WTC11 (cell line): ENCODE measurements at regions not wholly inside any gene's neighbourhood (a gene's known extent, or its start where the extent isn't known, plus 50 kb on each side); places are given as distances from the start of the nearest gene placed in this dataset.

Experiments used
- ATAC-seq: fragments of 200-7000 bp; cut with Tn5 transposase; 2 replicates; pipeline ENCODE4 v1.10.0; 2021; ENCODE audit warnings: mild to moderate bottlenecking, moderate library complexity
- CTCF ChIA-PET: fragments of 300-600 bp; sonication (Branson Sonifier 250); formaldehyde crosslinking; loops from one replicate; lab custom pipeline; 2021; ENCODE audit warnings: antibody characterized with exemption; lab: Charles Lee
- POLR2A ChIA-PET: fragments of 350-600 bp; sonication (Branson Sonifier 250); formaldehyde crosslinking; loops from one replicate; lab custom pipeline; 2021; ENCODE audit warnings: antibody characterized with exemption; lab: Charles Lee
- DNase-seq: peaks from one replicate; pipeline ENCODE4 v3.0.0; 2021; ENCODE audit warnings: low spot score
- H3K27ac Mint-ChIP-seq: 2 replicates; pipeline ENCODE4 v1.8.0; 2021; ENCODE audit warnings: mixed read lengths
- H3K27me3 Mint-ChIP-seq: 2 replicates; pipeline ENCODE4 v1.8.0; 2021; ENCODE audit warnings: low read depth, mild to moderate bottlenecking, moderate library complexity, mixed read lengths
- H3K36me3 Mint-ChIP-seq: 2 replicates; pipeline ENCODE4 v1.8.0; 2021; ENCODE audit warnings: mixed read lengths
- H3K4me1 Mint-ChIP-seq: 2 replicates; pipeline ENCODE4 v1.8.0; 2022; ENCODE audit warnings: mixed read lengths
- H3K4me3 Mint-ChIP-seq: 2 replicates; pipeline ENCODE4 v1.8.0; 2021; ENCODE audit warnings: mild to moderate bottlenecking, moderate library complexity, mixed read lengths
- H3K9me3 Mint-ChIP-seq: 2 replicates; pipeline ENCODE4 v1.8.0; 2021; ENCODE audit warnings: mixed read lengths
- AR ChIP-seq: fragments of 250-450 bp; sonication (Bioruptor Pico); IDR thresholded peaks from 2 replicates; pipeline ENCODE4 v1.9.0; 2021; ENCODE audit warnings: mild to moderate bottlenecking
- ATF3 ChIP-seq: sonication (generic); formaldehyde crosslinking; conservative IDR thresholded peaks from 2 replicates; pipeline ENCODE4 v1.8.1; 2022; ENCODE audit warnings: mild to moderate bottlenecking, missing genetic modification reagents
- CBFB ChIP-seq: sonication (generic); formaldehyde crosslinking; IDR thresholded peaks from 2 replicates; pipeline ENCODE4 v1.8.1; 2022; ENCODE audit warnings: mild to moderate bottlenecking, low read depth, missing genetic modification reagents
- CREB1 ChIP-seq: sonication (generic); formaldehyde crosslinking; IDR thresholded peaks from 2 replicates; pipeline ENCODE4 v1.8.0; 2023; ENCODE audit warnings: mild to moderate bottlenecking, missing genetic modification reagents
- CREM ChIP-seq: sonication (generic); formaldehyde crosslinking; IDR thresholded peaks from 2 replicates; pipeline ENCODE4 v1.8.1; 2022; ENCODE audit warnings: mild to moderate bottlenecking, missing genetic modification reagents, moderate library complexity
- EMX1 ChIP-seq: fragments of 250-450 bp; sonication (Bioruptor Pico); IDR thresholded peaks from 2 replicates; pipeline ENCODE4 v1.8.0; 2021; ENCODE audit warnings: mild to moderate bottlenecking
- ETV6 ChIP-seq: sonication (generic); formaldehyde crosslinking; IDR thresholded peaks from 2 replicates; pipeline ENCODE4 v1.8.1; 2022; ENCODE audit warnings: mild to moderate bottlenecking, missing genetic modification reagents
- GRHL2 ChIP-seq: fragments of 250-450 bp; sonication (Bioruptor Pico); IDR thresholded peaks from 2 replicates; pipeline ENCODE4 v1.8.0; 2022; ENCODE audit warnings: mild to moderate bottlenecking, moderate library complexity; ENCODE audit not compliant: insufficient replicate concordance, severe bottlenecking
- HMGXB4 ChIP-seq: sonication (generic); formaldehyde crosslinking; IDR thresholded peaks from 2 replicates; pipeline ENCODE4 v1.8.1; 2023; ENCODE audit warnings: mild to moderate bottlenecking, moderate library complexity, missing genetic modification reagents
- IRF2 ChIP-seq: sonication (generic); formaldehyde crosslinking; IDR thresholded peaks from 2 replicates; pipeline ENCODE4 v1.8.0; 2022; ENCODE audit warnings: low read depth, missing genetic modification reagents, borderline replicate concordance
- JAZF1 ChIP-seq: fragments of 250-450 bp; sonication (Bioruptor Pico); IDR thresholded peaks from 2 replicates; pipeline ENCODE4 v1.9.0; 2021; ENCODE audit warnings: moderate library complexity, mild to moderate bottlenecking, inconsistent platforms
- JUN ChIP-seq: sonication (generic); formaldehyde crosslinking; IDR thresholded peaks from 2 replicates; pipeline ENCODE4 v1.8.0; 2023; ENCODE audit warnings: mild to moderate bottlenecking, missing genetic modification reagents
- RELA ChIP-seq: sonication (generic); formaldehyde crosslinking; IDR thresholded peaks from 2 replicates; pipeline ENCODE4 v1.8.1; 2022; ENCODE audit warnings: missing genetic modification reagents, mild to moderate bottlenecking, borderline replicate concordance
- RORB ChIP-seq: fragments of 250-450 bp; sonication (Bioruptor Pico); IDR thresholded peaks from 2 replicates; pipeline ENCODE4 v1.9.0; 2021; ENCODE audit warnings: mild to moderate bottlenecking
- TEAD1 ChIP-seq: sonication (generic); formaldehyde crosslinking; IDR thresholded peaks from 2 replicates; pipeline ENCODE4 v1.8.0; 2022; ENCODE audit warnings: mild to moderate bottlenecking, missing genetic modification reagents
- TEAD4 ChIP-seq: sonication (generic); formaldehyde crosslinking; IDR thresholded peaks from 2 replicates; pipeline ENCODE4 v1.8.0; 2022; ENCODE audit warnings: mild to moderate bottlenecking, missing genetic modification reagents
- ZNF219 ChIP-seq: sonication (generic); formaldehyde crosslinking; IDR thresholded peaks from 2 replicates; pipeline ENCODE4 v1.8.0; 2023; ENCODE audit warnings: missing genetic modification reagents, mild to moderate bottlenecking, borderline replicate concordance
- ZNF416 ChIP-seq: fragments of 250-450 bp; sonication (Bioruptor Pico); IDR thresholded peaks from 2 replicates; pipeline ENCODE4 v1.9.0; 2021; ENCODE audit warnings: mild to moderate bottlenecking, inconsistent platforms
- ZNF425 ChIP-seq: fragments of 250-450 bp; sonication (Bioruptor Pico); conservative IDR thresholded peaks from 2 replicates; pipeline ENCODE4 v1.9.0; 2021; ENCODE audit warnings: mild to moderate bottlenecking
- ZNF512 ChIP-seq: sonication (generic); formaldehyde crosslinking; IDR thresholded peaks from 2 replicates; pipeline ENCODE4 v1.8.1; 2022; ENCODE audit warnings: missing genetic modification reagents, borderline replicate concordance

GRCh38 chr2:96437512-96437911, 67.6 kb downstream of the NEURL3 start:
- ATAC-seq: no peak

More at GRCh38 chr2:96437512-96437911, 67.6 kb downstream of the NEURL3 start:
- ChIA-PET CTCF (interaction anchor here (1.5 kb wide), 1 partner anchor 29 kb away, joined by 3 read pairs; no protein-coding TSS in a partner anchor), POLR2A (no interaction called here)
- Mint-ChIP-seq H3K27me3 (peaks cover 47% of the 10 kb centered on the region), H3K9me3 (peaks cover 44% of the 10 kb centered on the region), H3K27ac (no peak overlapping the region), H3K36me3 (peaks cover 45% of the 10 kb centered on the region), H3K4me3 (0 out of 2 replicates have a peak overlapping the region, but pooled peaks have one; percentile 2), H3K4me1 (peaks cover 30% of the 10 kb centered on the region)
- DNase-seq: no peak
- TF ChIP-seq CREM (CRISPR knock-in tag) (no peak), EMX1 (CRISPR knock-in tag) (no peak), RORB (CRISPR knock-in tag) (no peak), IRF2 (CRISPR knock-in tag) (no peak), JAZF1 (CRISPR knock-in tag) (no peak), ZNF219 (CRISPR knock-in tag) (no peak), CREB1 (CRISPR knock-in tag) (no peak), JUN (CRISPR knock-in tag) (no peak), TEAD1 (CRISPR knock-in tag) (no peak), ZNF425 (no peak), ZNF512 (CRISPR knock-in tag) (no peak), TEAD4 (CRISPR knock-in tag) (no peak), ATF3 (CRISPR knock-in tag) (no peak), GRHL2 (no peak), ETV6 (CRISPR knock-in tag) (no peak), HMGXB4 (no peak), AR (CRISPR knock-in tag) (no peak), RELA (CRISPR knock-in tag) (no peak), CBFB (no peak), ZNF416 (CRISPR knock-in tag) (no peak)
